Activated CD8-positive, alpha-beta memory T cell treated with anti-CD3 and anti-CD28 coated beads for 4 hours (primary cell): ENCODE measurements at regions not wholly inside any gene's neighbourhood (a gene's known extent, or its start where the extent isn't known, plus 50 kb on each side); places are given as distances from the start of the nearest gene placed in this dataset.

Experiments used
- DNase-seq, 2 donors: peaks; one replicate each; pipeline ENCODE4 v3.0.0-alpha.2; 2020; ENCODE audit warnings: low read depth in 2 of 2

DNA sequence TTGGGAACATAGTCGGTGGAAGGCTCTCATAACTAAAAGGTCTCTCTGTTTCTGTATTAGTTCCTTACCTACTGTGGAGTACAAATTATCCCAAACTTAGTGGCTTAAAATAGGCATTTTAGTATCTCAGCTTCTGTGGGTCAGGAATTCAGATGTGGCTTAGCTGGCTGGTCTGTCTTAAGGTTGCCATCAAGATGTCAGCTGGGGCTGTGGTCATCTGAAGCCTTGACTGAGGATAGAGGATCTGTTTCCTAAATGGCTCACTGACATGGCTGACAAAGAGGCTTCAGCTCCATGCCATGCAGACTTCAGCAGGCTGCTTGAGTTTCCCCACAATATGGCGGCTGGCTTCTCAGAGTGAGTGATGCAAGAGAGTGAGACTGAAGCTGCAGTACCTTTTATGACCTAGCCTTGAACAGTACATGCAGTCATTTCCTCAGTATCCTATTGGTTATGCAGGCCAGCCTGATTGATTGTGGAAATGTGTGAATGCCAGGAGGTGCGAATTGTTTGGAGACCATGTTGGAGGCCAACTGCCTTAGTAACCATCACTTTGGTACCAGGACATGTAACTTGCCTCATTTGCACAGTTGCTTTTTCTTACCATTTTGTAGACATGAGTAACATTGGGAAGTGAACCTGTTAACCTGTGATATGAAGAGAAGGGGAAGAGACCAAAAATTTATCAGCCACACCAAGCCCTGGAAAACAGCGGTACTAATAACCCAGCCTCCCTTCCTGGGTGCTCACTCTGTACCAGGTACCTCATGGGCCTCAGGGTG lies 152.8 kb upstream of the IER5L start:
- no peak for DNase-seq

DNA sequence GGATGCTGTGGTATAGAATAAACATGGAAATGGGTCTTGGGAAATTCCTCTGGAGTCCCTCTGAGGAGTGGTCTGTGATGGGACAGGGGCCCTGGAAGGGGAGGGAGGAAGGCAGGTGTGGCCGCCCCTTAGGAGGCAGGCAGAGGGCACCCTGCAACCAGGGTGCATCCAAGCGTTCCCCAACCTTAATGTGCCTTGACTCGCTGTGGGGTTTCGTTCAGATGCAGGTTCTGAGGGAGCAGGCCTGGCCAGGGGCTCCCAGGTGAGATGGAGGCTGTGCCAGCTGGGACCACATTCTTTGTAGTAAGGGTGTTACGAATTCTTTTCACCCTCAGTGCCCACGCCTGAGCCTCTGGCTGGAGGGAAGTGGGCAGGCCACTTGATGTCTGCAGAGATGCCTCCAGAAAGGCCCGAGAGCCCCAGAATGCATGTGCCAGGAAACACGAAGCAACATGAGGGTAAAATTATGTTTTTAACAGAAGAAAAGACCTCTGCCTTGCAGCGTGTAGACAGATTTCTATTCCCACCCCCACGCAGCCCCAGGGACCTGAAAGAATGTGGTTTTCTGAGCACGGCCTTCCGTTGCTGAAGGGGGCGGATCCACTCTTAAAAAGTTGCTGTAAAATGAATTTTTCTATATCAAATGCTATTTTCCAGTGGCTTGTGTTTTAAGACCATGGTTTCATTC lies 150.4 kb upstream of the IER5L start:
- no peak for DNase-seq

DNA sequence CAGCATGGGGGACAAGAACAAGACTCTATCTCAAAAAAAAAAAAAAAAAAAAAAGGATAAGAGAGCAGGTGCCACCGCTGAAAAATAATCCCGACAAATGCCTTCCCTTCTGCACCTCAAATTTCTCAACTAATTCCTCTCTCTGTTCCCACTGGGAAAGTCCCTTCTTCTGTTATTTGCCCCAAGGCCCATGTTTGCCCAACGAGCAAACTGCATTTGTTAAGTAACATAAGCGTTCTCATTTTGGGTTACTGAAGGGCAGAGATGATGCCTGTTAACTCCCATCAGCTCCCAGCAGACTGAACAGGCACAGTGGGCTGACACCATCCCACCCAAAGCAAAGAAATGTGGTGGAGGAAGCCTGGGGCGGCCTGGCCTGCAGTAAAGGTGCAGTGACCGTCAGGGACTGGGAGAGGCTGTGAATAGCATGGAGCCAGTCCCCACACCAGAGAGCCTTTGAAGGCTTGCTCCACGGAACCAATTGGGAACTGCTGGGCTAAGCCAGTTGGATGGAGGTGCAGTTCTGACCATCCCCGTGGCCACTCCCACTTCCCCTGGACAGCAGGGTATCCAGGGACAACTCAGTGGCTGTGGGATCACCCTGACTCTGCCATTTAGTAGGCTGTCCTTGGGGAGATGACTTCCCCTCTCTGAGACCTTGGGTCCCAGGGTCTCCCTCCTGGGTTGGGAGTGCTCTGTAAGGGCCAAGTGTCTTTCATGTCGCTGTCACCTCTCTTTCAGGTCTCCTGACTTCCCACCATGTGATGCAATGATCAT lies 149.7 kb upstream of the IER5L start:
- no peak for DNase-seq

DNA sequence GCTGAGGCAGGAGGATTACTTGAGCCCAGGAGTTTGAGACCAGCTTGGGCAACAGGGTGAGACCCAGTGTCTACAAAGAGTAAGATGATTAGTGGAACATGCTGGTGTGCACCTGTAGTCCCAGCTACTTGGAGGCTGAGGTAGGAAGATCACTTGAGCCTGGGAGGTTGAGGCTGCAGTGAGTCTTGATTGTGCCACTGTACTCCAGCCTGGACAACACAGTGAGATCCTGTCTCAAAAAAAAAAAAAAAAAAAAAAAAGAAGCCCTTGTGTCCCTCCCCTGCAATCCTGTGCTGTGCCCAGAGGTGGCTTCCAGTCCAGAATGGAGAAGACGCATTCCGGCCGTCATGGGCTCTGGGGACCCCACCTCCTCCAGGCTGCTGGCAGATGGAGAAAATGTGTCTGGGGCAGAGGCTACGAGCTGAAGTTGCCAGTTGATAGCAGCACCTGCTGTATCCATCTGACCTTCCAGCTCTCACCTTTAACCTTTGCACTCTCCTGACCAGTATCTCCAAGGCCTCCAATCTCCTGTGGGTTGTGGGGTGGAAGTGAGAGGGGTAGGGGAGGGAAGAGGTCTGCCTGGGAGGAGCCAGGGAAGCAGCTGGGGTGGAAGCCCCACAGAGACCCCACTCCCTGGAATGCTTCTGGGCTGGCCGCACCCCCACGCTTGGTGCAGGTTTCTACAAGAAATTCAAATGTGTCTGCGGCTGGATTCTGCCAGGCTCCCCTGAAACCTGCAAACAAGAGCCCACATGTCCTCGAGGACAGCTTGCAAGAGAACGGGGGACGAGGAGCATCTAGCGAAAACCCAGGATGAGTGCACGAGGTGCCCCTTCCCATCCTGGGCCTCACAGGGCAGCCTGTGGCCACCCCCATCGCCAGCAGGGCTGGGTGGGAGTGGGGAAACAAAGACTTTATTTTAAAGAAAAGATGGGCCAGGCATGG lies 148.3 kb upstream of the IER5L start:
- no peak for DNase-seq

DNA sequence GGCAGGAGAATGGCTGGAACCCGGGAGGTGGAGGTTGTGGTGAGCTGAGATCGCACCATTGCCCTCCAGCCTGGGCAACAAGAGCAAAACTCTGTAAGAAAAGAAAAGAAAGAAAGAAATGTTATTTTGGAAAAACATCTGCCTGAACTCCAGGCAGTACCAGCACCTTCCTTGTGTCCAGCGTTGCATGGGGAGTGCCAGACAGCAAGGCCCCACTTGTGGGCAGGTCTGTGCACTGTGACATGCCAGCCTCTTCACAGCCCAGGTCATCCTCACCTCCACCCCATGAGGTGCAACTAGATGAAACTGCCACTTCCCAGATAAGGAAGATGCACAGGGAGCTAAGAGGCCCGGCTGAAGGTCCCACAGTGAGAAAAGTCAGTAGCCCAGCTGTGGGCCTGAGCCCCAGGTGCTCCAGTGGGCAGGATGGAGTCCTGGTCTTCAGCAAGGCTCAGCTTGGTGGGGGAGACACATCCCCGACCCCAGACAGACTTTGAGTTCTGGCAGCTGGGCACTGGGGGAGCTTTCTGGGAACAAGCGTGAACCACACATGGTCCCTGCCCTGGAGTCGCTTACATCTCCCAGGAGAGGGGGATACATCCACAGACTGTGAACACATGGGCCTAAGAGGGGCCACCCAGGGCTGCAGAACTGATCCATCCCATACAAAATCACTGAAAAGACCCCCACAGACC lies 146.9 kb upstream of the IER5L start:
- DNase-seq, result no peak

DNA sequence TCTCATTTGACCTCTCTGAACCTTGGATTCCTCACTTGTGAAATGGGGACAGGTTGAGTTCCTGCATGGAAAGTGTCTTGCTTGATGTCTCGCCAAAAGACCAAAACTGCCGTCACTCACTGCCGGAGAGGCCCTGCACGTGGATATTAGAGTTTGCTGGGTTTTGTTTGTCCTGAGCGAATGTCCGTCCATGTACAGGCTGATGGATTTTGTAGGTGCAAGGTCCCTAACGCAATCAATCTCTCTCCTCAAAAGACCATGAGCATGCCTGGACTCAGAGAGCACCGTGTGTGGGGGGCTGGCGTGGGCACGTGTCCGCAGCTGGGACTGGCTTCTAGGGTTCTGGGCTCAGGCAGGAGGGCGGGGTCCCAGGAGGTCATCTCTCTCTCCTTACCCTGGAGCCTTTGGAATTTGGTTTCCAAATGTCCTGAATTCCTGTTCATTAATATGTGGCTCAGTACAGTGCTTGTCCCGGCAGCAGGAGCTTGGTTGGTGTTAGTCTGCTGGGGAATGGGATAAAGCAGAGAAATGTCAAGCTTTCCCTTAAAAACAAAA lies 146.0 kb upstream of the IER5L start:
- DNase-seq, result no peak

DNA sequence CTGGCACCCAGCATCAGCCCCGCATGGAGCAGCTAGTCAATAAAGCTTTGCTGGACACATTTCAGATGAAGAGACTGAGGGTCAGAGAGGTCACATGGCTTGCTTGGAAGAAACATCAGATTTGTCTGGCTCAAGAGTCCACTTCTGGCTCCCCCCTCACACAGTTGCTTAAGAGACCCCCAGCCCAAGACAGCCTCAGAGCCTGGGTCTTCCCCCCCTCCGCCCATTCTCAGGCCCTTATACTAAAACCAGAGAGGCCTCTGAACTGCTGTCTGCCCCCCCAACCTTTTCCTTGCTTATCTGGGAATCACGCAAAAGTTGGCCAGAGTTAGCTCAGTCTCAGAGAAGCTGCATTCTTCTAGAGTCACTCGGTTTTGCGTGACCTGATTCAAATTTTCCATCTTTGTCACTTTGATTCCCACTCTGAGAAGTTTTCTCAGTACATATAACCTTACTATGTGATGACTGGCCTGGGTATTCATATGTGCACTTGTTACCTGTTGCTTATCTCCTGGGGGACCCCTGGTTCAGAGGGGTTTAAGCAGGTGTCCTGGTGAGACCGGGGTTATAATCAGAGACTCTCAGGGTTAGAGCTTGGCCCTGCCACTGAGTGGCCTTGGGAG lies 145.4 kb upstream of the IER5L start:
- no peak for DNase-seq

DNA sequence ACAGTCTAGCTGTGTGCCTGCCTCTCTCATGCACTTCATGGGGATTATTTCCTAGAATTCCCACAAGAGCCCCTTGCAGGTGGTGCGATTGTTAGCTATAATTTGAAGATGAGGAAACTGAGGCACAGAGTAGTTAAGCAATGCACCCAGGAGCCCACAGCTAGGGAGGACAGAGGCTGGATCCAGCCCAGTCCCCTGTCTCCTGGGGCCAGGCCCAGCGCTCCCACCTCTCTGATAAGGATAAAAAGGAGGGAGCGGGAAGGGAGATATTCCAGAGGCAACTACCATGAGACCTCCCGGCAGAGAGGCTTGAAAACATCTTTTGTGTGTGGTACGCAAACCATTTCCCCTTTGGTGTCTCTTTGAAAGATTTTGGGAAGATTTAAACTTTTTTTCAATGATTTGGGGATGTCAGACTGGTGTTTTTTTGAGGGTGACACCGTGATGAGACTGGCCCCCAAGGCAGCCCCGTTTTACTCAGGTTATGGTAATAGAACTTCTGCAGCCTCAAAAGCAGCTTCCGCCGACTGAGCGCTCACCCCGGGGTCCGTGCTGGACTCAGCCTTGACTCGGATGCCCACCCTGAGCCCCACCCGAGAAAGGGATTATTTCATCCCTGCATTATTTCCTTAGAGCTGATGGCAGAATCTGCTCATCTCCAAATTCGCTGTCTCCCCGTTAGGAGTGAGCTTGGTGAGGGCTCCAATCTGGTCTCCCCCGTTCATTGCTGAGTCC lies 144.7 kb upstream of the IER5L start:
- DNase-seq, result no peak

DNA sequence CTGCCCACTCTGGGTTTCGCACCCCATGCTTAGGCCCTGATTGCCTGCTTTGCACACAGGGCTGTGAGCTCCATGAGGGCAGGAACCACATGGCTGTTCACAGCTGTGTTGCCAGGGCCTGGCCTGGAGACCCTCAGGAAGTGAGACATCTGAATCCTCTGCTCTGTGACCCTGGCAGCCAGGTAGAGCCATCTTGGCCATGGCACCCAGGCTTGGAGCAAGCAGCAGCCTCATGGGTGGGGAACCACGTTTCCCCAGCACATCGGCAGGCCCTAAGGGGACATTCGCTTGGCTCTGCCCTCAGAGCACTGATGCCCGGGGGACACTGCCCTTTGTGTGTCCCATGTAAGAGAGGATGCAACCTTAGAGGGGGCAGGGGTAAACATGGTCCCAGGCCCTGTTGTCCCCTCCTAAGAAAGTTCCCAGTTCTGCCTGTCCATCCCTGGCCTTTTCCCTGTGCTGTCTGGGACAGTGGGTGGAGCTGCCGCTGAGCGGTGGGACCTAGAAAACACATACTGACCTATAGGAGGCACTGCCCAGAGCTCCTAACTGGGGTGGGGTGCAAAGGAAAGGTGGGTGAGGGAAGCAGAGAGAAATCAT lies 144.1 kb upstream of the IER5L start:
- DNase-seq, result no peak

DNA sequence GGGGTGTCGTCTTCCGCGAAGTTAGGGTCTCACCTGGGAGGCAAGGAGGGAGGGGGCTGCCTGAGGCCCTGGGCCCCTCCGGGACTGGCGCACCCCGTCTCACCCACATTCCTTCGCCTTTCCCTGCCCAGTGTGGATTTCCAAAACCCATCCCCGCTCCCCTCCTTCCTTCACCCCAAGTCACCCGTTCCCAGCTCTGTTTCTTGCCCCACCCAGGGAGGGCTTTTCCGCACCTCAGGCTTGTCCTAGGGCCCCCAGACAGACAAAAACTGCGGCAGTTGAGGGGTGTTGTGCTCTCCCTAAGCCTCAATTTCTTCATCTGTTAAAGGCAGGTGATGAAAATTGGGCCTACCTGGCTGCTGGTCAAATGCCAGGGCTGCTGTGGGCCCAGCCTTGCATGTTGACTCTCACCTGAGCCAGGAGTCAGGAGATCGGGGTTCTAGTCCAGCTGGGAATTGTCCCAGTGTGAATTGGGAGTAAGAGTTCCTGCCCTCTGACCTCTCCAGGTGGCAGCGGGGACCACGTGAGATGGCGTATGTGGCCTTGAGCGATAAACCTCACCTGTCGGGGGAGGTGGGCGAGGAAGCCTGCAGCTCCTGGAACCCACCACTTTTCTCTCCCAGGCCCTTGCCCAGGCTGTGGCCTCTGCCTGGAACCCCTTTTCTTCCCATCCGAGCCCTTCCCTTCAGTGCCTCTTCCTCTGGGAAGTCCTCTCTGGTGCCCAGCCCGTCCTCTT lies 143.4 kb upstream of the IER5L start:
- no peak for DNase-seq

DNA sequence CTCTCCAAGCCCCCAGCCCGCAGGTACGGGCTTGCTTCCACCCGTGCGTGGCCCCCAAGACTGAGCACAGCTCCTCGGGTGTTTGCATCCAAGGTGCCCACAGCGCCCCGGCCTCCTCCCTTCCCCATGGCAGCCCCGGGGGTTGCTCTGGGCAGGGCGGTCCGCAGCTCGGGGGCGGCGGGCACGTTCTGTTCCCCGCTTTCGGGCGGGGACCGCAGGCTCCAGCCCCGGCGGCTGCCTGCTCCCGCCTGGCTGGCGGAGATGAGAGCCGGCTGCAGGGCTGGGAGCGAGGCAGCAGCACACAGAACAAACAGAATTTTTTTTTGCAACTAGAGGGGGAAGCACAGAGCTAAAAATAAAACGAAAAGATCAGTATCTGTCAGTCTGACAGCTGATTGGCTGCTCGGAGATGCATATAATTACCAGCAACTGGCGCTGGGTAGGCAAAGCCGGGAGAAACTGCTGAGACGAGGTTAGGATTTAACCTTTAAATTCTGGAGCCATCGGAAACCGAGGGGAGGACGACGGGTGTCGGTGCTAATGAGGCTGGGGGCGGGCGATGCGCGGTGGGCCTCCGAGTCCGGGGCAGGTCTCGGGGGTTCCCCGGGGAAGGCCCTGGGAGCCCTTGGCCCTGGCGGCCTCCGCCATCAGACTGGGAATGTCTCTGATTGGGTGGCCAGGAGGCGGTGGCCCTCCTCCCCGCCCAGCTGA lies 142.7 kb upstream of the IER5L start:
- peak in 1 of 2 donors; percentile 10 for DNase-seq

DNA sequence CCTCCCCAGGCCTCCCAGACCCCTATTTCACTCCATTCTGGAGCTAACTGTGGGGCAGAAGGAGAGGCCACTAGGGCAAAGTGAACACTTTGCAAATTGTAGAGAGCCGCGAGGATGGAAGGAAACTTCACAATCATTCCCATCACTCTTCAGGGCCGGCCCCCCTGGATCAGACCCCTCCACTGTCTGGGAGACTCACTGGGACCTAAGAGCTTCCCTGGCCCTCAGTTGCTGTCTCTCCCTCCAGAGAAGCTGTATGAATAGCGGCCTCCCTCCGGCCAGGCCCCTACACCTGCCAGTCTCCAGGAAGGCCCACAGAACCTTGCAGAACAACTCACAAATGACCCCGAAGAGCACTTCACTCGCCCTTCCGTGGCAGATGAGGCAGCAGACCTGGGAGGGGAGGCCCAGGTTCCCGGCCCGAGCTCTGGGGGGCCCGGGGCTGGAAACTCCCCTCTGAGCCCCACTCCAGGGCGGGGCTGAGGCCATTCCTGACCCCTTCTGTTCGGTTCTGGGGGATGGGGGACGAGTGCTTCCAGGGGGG lies 141.9 kb upstream of the IER5L start:
- DNase-seq, result no peak

DNA sequence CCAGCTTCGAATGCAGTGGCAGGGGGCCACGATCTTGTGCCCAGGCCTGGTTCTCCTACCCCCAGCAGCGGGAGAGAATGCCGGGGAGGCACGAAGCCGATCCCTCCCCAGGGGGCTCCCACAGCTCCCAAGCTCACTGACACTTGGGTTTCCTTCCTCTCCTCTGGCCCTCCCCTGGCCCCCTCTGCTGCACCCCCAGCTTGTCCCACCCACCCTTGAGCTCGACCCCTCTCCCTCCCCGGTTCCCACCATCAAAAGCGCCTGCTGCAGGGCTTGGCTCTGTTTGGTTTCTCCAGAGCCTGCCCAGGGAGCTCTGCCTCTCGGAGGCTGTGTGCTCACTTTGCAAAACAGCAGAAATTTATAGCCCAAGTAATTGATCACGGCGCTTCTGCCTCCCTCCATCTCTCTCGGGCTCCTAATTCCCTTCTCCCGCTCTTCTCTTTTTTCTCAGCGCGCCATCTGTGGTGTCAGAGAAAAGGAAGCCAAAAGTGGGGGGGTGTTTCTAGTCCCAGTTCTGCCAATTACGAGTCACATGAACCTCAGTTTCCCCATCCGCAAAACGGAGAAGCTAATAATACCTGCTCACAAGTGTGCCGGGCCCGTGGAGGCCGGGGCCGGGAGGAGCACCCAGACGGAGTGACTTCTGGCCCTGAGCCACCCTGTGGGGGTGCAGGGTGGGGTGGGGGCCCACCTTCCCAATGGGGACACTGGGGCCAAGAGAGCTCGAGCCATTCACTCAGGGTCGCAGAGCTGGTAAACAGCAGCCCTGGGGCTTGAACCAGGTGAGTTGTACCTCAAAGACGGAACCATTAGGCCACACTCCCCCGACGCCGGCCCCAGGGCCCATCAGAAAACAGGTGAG lies 141.2 kb upstream of the IER5L start:
- no peak for DNase-seq

DNA sequence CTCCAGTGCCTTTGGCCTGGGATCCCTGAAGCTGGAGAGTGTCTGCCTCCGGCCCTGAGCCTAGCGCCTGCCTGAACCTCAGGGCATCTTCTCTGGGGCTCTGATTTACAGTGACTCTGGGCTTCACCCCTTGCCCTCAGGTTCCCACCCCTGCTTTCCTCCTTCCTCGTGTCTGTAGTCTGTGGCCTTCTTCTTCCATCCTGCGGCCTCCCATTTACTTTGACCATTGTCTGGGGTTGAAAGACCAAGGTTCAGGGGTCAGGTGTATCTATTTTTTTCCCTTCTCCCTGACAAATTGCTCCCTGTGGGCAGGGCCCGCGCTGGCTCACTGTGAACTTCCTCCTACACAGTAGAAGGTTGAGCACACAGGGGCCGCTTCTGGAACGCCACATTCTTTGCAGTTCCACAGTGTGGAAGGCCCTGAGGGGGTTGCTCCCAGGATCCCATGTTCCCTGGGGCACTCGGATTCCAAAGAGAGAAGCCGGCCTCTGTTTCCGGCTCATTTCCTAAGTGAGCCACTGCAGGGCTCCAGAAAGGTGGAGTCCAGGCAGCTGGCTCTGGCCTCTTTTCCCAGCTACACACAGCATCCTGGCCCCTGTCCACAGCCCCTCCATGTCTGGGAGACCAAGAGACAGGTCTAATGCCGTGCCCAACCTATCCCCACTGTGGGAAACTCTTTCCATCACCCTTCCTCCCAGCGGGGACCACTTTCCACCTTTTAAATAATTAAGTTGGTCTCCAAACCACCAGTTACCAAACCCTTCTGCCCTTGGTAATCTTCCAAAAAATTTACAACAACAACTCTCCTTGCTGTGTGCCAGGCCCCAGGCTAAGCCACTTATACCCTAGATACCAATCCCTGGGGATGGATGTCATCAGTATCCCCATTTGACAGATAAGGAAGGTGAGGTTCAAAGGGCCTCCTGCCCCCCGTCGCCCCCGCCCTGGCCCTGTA lies 140.3 kb upstream of the IER5L start:
- no peak for DNase-seq
